ENCODE measurements at regions not wholly inside any gene's neighbourhood (a gene's known extent, or its start where the extent isn't known, plus 50 kb on each side); places are given as distances from the start of the nearest gene placed in this dataset.

DNA sequence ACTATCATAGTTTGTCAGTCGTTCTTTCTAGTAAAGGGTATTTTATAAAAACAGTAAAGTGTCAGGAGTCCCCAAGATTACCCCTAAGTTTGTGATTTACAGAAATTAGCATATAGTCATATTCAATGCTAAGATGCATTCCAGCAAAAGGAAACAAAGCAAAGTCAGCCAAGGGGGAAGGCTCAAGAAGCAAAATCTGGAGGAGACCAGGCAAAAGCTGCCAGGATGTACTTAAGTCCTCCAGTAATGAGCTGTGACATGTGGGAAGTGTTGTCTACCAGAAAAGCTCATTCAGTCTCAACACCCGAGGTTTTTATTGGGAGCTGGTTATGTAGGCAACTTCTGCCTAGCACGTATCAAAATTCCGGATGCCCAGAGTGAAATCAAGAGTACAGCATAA is 373.4 kb upstream of the TMPRSS15 start:
- ATAC-seq (no peak), DNase-seq (no peak)
- Histone ChIP-seq H3K36me3 (no peaks in the 10 kb centered on the region), H3K9me3 (no peaks in the 10 kb centered on the region), H3K27ac (no peak overlapping the region), H3K4me1 (no peaks in the 10 kb centered on the region), H3K4me3 (no peak overlapping the region), H3K27me3 (no peaks in the 10 kb centered on the region)
- intact Hi-C loops (cut with DNase I; ENCODE audit: low total_unique reads) = no loop called here
- TF ChIP-seq POLR2A (IDR thresholded peaks at IDR 0.05) (no peak), CTCF (IDR thresholded peaks at IDR 0.05 in 4 of 5, conservative IDR thresholded peaks at IDR 0.05 in 1 of 5) (no peak)
- in situ Hi-C loops (cut with MboI; ENCODE audit: low sequenced_read_pairs in 4 of 4) = no loop called here

DNA sequence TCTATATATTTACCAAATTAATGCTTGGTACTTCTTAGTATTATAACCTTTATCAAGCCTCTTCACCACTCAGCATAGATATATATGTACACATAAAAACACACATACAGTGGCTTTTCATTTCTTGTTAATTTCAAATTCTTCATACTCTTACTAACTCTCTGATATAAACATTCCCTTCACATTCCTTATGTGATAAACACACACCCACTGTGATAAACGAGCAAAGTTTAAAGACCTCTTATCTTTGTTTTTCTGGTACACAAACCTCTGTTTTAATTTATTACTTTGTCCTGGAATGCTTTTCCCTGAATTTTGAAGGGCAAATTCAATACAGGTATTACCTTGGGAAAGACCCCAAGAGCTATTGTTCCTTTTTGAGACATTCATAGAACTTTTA is 379.1 kb upstream of the TMPRSS15 start:
- no peak overlapping the region for H3K27ac ChIP-seq
- no peak for DNase-seq
- no peaks in the 10 kb centered on the region for H3K36me3 ChIP-seq
- in situ Hi-C loops (cut with MboI; ENCODE audit: low sequenced_read_pairs in 4 of 4) = no loop called here
- intact Hi-C loops (cut with DNase I; ENCODE audit: low total_unique reads) = no loop called here
- H3K4me3 ChIP-seq = no peak overlapping the region
- no peaks in the 10 kb centered on the region for H3K4me1 ChIP-seq
- TF ChIP-seq CTCF (IDR thresholded peaks at IDR 0.05 in 4 of 5, conservative IDR thresholded peaks at IDR 0.05 in 1 of 5) = no peak
- TF ChIP-seq POLR2A (IDR thresholded peaks at IDR 0.05) = no peak
- no peaks in the 10 kb centered on the region for H3K27me3 ChIP-seq
- ATAC-seq = no peak
- H3K9me3 ChIP-seq = no peaks in the 10 kb centered on the region

GRCh38 chr21:18801468-18801867 is 397.9 kb upstream of the TMPRSS15 start:
- DNase-seq (no peak), ATAC-seq (no peak)
- no peak for TF ChIP-seq POLR2A (IDR thresholded peaks at IDR 0.05)
- TF ChIP-seq CTCF (IDR thresholded peaks at IDR 0.05 in 4 of 5, conservative IDR thresholded peaks at IDR 0.05 in 1 of 5) = no peak
- Histone ChIP-seq H3K27ac (no peak overlapping the region), H3K36me3 (no peaks in the 10 kb centered on the region), H3K4me1 (no peaks in the 10 kb centered on the region), H3K9me3 (no peaks in the 10 kb centered on the region), H3K27me3 (no peaks in the 10 kb centered on the region), H3K4me3 (no peak overlapping the region)
- intact Hi-C loops (cut with DNase I; ENCODE audit: low total_unique reads) = no loop called here
- in situ Hi-C loops (cut with MboI; ENCODE audit: low sequenced_read_pairs in 4 of 4) = no loop called here

DNA sequence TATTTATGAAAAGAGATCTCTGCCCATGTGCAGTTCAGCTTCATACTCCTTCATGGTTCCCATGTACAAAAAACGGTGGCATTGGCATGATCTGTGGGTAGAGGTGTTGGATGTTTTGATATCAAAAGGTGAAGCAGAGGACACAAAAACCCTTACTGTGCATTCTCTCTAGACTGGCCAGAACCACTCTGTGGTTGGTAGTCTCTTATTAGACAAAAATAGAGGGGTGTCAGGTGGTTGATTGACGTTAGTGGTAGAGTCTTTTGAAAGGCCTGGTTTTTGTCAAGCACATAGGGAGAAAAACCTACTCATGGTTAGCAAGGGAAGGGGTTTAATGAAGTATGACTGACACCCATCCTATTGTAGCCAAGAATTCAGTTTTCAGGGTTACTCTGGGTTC is 400.0 kb upstream of the TMPRSS15 start:
- H3K4me3 ChIP-seq = no peak overlapping the region
- H3K9me3 ChIP-seq = no peaks in the 10 kb centered on the region
- DNase-seq (no peak), ATAC-seq (no peak)
- no peaks in the 10 kb centered on the region for H3K4me1 ChIP-seq
- TF ChIP-seq CTCF (IDR thresholded peaks at IDR 0.05 in 4 of 5, conservative IDR thresholded peaks at IDR 0.05 in 1 of 5) = no peak
- no peak for TF ChIP-seq POLR2A (IDR thresholded peaks at IDR 0.05)
- no peaks in the 10 kb centered on the region for H3K27me3 ChIP-seq
- no peaks in the 10 kb centered on the region for H3K36me3 ChIP-seq
- no peak overlapping the region for H3K27ac ChIP-seq
- in situ Hi-C loops (cut with MboI; ENCODE audit: low sequenced_read_pairs in 4 of 4) (no loop called here), intact Hi-C loops (cut with DNase I; ENCODE audit: low total_unique reads) (no loop called here)

- no peak overlapping the region for H3K27ac ChIP-seq
- H3K36me3 ChIP-seq = no peaks in the 10 kb centered on the region
- no peaks in the 10 kb centered on the region for H3K27me3 ChIP-seq
- no peak overlapping the region for H3K4me3 ChIP-seq
- in situ Hi-C loops (cut with MboI; ENCODE audit: low sequenced_read_pairs in 4 of 4) (no loop called here), intact Hi-C loops (cut with DNase I; ENCODE audit: low total_unique reads) (no loop called here)
- H3K9me3 ChIP-seq = no peaks in the 10 kb centered on the region
- ATAC-seq (no peak), DNase-seq (no peak)
- TF ChIP-seq POLR2A (IDR thresholded peaks at IDR 0.05) (no peak), CTCF (IDR thresholded peaks at IDR 0.05 in 4 of 5, conservative IDR thresholded peaks at IDR 0.05 in 1 of 5) (no peak)
- H3K4me1 ChIP-seq = no peaks in the 10 kb centered on the region
Observed at GRCh38 chr21:18810136-18810535, 406.6 kb upstream of the TMPRSS15 start.

All from gastrocnemius medialis (tissue), 4 donors.